IPS DF 6.9 (cell line): ENCODE measurements at regions not wholly inside any gene's neighbourhood (a gene's known extent, or its start where the extent isn't known, plus 50 kb on each side); places are given as distances from the start of the nearest gene placed in this dataset.

ENCODE experiments used
- DNase-seq: peaks from one replicate; pipeline ENCODE4 v3.0.0-alpha.2; 2013; ENCODE audit warnings: low read depth, low spot score
- H3K27ac ChIP-seq: one replicate; pipeline ENCODE4 v1.5.1; 2013; ENCODE audit warnings: low read length, control low read depth
- H3K27me3 ChIP-seq: 2 replicates; pipeline ENCODE4 v1.6.1; 2013; ENCODE audit warnings: mild to moderate bottlenecking, low read length; ENCODE audit not compliant: control insufficient read depth, insufficient read depth
- H3K36me3 ChIP-seq: 2 replicates; pipeline ENCODE4 v1.6.1; 2013; ENCODE audit warnings: low read length; ENCODE audit not compliant: control insufficient read depth, insufficient read depth
- H3K4me1 ChIP-seq: 2 replicates; pipeline ENCODE4 v1.6.1; 2013; ENCODE audit warnings: low read length; ENCODE audit not compliant: control insufficient read depth, insufficient read depth
- H3K4me3 ChIP-seq: 2 replicates; pipeline ENCODE4 v1.5.1; 2013; ENCODE audit warnings: mild to moderate bottlenecking, low read length
- H3K9me3 ChIP-seq: 2 replicates; pipeline ENCODE4 v1.6.1; 2013; ENCODE audit warnings: low read length, inconsistent platforms; ENCODE audit not compliant: control insufficient read depth, insufficient read depth
- WGBS: extraction: QIAGEN DNeasy Blood & Tissue Kit; methylation state at CpG from one replicate; pipeline ENCODE4 v1.1.7; 2013; ENCODE audit warnings: mixed read lengths, missing lambda C conversion rate; ENCODE audit not compliant: insufficient read length, insufficient coverage; 5-methylcytosine and 5-hydroxymethylcytosine counted together

- Histone ChIP-seq H3K4me3 (no peak overlapping the region), H3K27ac (no peak overlapping the region), H3K4me1 (no peaks in the 10 kb centered on the region; the same call in 1 of the 2 replicates), H3K36me3 (no peaks in the 10 kb centered on the region), H3K9me3 (no peaks in the 10 kb centered on the region), H3K27me3 (no peaks in the 10 kb centered on the region)
- peak; percentile 63 for DNase-seq
- WGBS: no CpG with 5 or more reads among the region's 20 CpGs
Measured at GRCh38 chr6:30396833-30397479, 52.0 kb downstream of the RPP21 start.

GRCh38 chr6:30397697-30398096, 52.7 kb downstream of the RPP21 start:
- WGBS: no CpG with 5 or more reads among the region's 3 CpGs
- DNase-seq: no peak
- Histone ChIP-seq H3K9me3 (no peaks in the 10 kb centered on the region), H3K27ac (no peak overlapping the region), H3K4me3 (no peak overlapping the region), H3K27me3 (no peaks in the 10 kb centered on the region), H3K36me3 (no peaks in the 10 kb centered on the region), H3K4me1 (no peaks in the 10 kb centered on the region; the same call in 1 of the 2 replicates)

GRCh38 chr6:30399390-30400058, 54.6 kb downstream of the RPP21 start:
- Histone ChIP-seq H3K4me1 (no peaks in the 10 kb centered on the region; the same call in 1 of the 2 replicates), H3K36me3 (no peaks in the 10 kb centered on the region), H3K4me3 (no peak overlapping the region), H3K27me3 (no peaks in the 10 kb centered on the region), H3K27ac (no peak overlapping the region), H3K9me3 (no peaks in the 10 kb centered on the region)
- WGBS: no CpG with 5 or more reads among the region's 2 CpGs
- DNase-seq: no peak

GRCh38 chr6:30405934-30406333, 61.0 kb downstream of the RPP21 start:
- Histone ChIP-seq H3K27ac (no peak overlapping the region), H3K36me3 (no peaks in the 10 kb centered on the region), H3K4me3 (no peak overlapping the region), H3K9me3 (no peaks in the 10 kb centered on the region), H3K27me3 (no peaks in the 10 kb centered on the region; the same call in 1 of the 2 replicates), H3K4me1 (peaks cover 2% of the 10 kb centered on the region; the same call in 1 of the 2 replicates)
- WGBS: no CpG with 5 or more reads among the region's 2 CpGs
- DNase-seq: no peak

GRCh38 chr6:30409184-30409583, 64.2 kb downstream of the RPP21 start:
- no peaks in the 10 kb centered on the region for H3K9me3 ChIP-seq
- H3K36me3 ChIP-seq: no peaks in the 10 kb centered on the region
- no peak overlapping the region for H3K4me3 ChIP-seq
- no peak overlapping the region for H3K27ac ChIP-seq
- H3K4me1 ChIP-seq: peaks cover 2% of the 10 kb centered on the region; the same call in 1 of the 2 replicates
- no peaks in the 10 kb centered on the region; the same call in 1 of the 2 replicates for H3K27me3 ChIP-seq
- no peak for DNase-seq
- WGBS: no CpG with 5 or more reads among the region's 2 CpGs

- no peaks in the 10 kb centered on the region; the same call in 1 of the 2 replicates for H3K27me3 ChIP-seq
Measured at GRCh38 chr6:30411515-30412207, 66.7 kb downstream of the RPP21 start.

GRCh38 chr6:30418448-30418847, 70.9 kb upstream of the HLA-E start:
- no peak for DNase-seq
- H3K36me3 ChIP-seq: no peaks in the 10 kb centered on the region
- H3K27ac ChIP-seq: no peak overlapping the region
- H3K9me3 ChIP-seq: no peaks in the 10 kb centered on the region
- no peaks in the 10 kb centered on the region for H3K4me1 ChIP-seq
- WGBS: no CpG with 5 or more reads among the region's 13 CpGs
- H3K4me3 ChIP-seq: no peak overlapping the region
- no peaks in the 10 kb centered on the region for H3K27me3 ChIP-seq

More at GRCh38 chr6:30411515-30412207, 66.7 kb downstream of the RPP21 start:
- WGBS: no CpG with 5 or more reads among the region's 17 CpGs
- DNase-seq: peak; percentile 39
- Histone ChIP-seq H3K9me3 (no peaks in the 10 kb centered on the region), H3K4me1 (no peaks in the 10 kb centered on the region), H3K4me3 (no peak overlapping the region), H3K36me3 (no peaks in the 10 kb centered on the region), H3K27ac (no peak overlapping the region)

- no peak for DNase-seq
- Histone ChIP-seq H3K27ac (no peak overlapping the region), H3K36me3 (no peaks in the 10 kb centered on the region), H3K4me3 (no peak overlapping the region), H3K4me1 (no peaks in the 10 kb centered on the region), H3K9me3 (no peaks in the 10 kb centered on the region), H3K27me3 (no peaks in the 10 kb centered on the region)
- no CpG with 5 or more reads among the region's 3 CpGs for WGBS
Measured at GRCh38 chr6:30424549-30424948, 64.8 kb upstream of the HLA-E start.
